Kasumi-1 (cell line): ENCODE measurements at regions not wholly inside any gene's neighbourhood (a gene's known extent, or its start where the extent isn't known, plus 50 kb on each side); places are given as distances from the start of the nearest gene placed in this dataset.
A peak's percentile ranks its signal among the peaks of the same experiment; 100 is the strongest.
"Not testable (repeated sequence)": the region's sequence is repeated elsewhere in the genome, so short reads cannot be mapped to it uniquely, and the experiment has no call there.

Experiments
- DNase-seq, 2 experiments: peaks; one replicate each; lab custom pipeline; 2025; lab: John Stamatoyannopoulos, UW

GRCh38 chr7:101743241-101743994, 74.0 kb upstream of the CUX1 start:
- DNase-seq, result peak; percentile 76 to 85

DNA sequence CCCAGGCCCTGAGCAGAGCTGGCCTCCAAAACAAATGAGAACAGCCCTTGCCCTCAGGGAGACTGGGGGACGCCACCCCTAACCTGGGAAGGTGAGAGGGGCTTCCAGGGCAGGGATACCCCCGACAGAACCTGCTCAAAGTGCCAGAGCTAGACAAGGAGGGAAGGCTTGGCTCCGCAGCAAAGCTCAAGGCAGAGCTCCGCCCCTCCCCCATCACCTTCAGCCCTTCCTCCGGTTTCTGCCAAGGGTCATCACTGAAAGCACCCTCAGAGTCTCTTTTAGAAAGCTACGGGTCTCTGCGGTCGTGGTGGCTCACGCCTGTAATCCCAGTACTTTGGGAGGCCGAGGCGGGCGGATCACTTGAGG, 73.4 kb upstream of the CUX1 start:
- no peak for DNase-seq

DNA sequence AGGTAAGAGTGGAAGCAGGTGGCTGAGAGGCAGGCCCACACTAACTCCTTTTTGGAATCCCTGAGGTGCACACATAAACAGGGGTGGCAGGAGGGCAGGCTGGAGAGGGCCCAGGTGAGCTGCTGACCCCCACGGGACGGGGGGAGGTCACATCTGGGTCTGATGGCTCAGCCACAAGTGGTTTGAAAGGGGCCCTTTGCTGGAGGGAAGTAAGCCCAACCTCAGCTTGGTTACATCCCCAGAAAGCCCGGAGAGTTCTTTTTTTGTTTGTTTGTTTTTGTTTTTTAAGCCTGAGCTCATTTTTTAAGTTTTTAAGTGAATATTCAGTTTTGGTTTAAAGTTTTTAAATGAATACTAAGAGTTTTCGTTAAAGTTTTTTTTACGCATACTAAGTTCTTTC, 72.8 kb upstream of the CUX1 start:
- peak in 1 of 2 experiments; percentile 21 for DNase-seq

- no peak for DNase-seq
These were observed 71.1 kb upstream of the CUX1 start for GRCh38 chr7:101746314-101746713.

GRCh38 chr7:101747053-101747878, 70.2 kb upstream of the CUX1 start:
- no peak for DNase-seq

GRCh38 chr7:101747879-101748345, 69.5 kb upstream of the CUX1 start:
- no peak for DNase-seq

- no peak for DNase-seq
These were observed 67.5 kb upstream of the CUX1 start for GRCh38 chr7:101749891-101750290.

GRCh38 chr7:101753316-101753715, 64.1 kb upstream of the CUX1 start:
- DNase-seq, result no peak

DNA sequence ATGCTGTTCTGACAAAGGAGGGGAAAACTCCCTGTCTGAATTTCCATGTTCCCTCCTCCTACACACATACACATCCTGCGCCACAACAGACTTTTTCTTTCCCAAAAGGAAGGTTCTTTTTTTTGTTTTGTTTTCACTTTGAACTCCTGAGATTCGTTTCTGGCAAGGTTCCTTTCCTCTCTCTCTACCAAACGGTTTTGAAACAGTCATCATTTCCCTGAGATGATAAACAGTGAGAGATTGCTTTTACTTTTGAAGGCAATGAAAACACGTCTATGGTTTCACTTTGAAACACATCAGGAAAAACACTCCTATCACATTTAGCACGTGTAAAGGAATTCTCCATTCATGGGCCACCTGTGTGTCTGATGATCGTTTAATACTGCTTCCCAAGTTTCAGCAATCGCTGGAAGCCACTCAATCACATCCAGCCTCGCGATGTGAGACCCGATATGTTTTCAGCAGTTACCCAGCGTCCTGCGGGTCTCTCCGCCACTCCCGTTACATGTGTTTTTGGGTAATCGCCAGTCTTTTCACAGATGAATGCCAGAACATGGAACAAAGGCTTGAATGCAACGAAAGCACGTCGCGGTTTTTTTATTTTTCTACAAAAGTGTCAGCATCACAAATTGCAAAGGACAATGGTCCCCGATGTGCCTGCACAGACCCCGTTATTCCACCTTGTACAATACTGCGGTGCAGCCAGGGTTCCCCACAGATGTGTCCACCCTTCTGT, 62.8 kb upstream of the CUX1 start:
- DNase-seq, result no peak

DNA sequence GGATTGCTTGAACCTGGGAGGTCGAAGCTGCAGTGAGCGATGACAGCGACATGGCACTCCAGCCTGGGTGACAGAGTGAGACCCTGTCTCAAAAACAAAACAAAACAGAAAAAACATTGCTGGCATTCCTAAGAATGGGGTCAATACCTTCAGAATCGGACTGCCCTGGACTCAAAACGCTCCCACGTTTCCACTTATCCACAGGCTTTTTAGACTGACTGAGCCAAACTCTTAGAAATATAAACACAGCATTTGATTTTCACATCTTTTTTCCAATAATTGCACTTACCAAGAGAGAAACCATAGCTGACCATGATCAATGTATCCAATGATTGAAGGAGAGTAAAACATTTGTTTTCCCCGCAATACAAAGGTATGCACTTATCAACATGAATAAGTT, 59.5 kb upstream of the CUX1 start:
- DNase-seq, result no peak

DNA sequence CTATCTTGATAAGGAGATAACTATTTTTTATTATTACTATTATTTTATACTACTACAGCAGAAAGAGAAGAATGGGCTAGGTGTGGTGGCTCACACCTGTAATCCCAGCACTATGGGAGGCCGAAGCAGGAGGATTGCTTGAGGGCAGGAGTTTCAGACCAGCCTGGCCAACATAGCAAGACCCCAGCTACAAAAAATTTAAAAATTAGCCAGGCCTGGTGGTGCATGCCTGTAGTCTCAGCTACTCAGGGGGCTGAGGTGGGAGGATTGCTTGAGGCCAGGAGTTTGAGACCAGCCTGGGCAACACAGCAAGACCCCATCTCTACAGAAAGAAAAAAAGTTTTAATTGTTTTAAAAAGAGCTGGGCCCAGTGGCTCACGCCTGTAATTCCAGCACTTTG, 58.9 kb upstream of the CUX1 start:
- DNase-seq, result not testable (repeated sequence)

DNA sequence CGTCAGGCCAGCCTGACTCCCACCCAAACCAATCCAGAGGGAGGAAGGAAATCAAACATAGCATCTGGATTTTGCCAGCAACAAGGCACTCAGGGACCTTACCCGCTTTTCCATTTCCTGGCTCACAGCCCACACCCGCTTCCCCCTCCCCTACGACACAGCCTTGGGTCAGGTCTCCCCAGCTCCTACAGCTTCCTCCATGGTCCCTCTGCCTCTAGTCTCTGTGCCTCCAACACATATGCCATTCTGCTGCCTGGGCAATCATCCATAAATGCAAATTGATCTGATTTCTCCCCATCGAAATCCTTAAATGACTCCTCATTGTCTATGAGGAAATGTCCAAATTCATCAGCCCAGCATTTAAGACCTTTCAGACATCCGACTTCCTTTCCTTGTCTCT, 53.2 kb upstream of the CUX1 start:
- peak; percentile 22 to 31 for DNase-seq

GRCh38 chr7:101767544-101767943, 49.9 kb upstream of the CUX1 start:
- no peak for DNase-seq
